ENCODE measurements at regions not wholly inside any gene's neighbourhood (a gene's known extent, or its start where the extent isn't known, plus 50 kb on each side); places are given as distances from the start of the nearest gene placed in this dataset.

DNA sequence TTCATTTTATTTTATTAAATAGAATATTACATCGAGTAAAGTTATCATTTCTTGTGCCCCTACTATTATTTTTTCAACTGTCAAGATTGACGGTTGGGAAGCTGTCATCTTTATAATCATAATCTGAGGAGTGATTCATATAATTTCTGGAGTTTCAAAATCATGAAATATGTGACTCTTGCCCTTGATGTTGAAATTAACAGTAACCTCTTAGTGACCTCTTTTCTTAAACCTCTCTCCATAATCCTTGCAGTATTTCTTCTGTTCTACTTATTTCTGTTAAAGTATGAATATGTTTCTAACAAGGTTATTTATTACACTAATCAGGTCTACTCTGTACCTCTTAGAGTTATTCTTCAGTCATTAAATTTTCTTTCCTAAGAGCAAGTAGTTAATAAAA is 663.8 kb downstream of the LIG4 start:
- TF ChIP-seq, protein P1, sequence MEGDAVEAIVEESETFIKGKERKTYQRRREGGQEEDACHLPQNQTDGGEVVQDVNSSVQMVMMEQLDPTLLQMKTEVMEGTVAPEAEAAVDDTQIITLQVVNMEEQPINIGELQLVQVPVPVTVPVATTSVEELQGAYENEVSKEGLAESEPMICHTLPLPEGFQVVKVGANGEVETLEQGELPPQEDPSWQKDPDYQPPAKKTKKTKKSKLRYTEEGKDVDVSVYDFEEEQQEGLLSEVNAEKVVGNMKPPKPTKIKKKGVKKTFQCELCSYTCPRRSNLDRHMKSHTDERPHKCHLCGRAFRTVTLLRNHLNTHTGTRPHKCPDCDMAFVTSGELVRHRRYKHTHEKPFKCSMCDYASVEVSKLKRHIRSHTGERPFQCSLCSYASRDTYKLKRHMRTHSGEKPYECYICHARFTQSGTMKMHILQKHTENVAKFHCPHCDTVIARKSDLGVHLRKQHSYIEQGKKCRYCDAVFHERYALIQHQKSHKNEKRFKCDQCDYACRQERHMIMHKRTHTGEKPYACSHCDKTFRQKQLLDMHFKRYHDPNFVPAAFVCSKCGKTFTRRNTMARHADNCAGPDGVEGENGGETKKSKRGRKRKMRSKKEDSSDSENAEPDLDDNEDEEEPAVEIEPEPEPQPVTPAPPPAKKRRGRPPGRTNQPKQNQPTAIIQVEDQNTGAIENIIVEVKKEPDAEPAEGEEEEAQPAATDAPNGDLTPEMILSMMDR (IDR thresholded peaks at IDR 0.05): no peak
- no peak for TF ChIP-seq POLR2A (IDR thresholded peaks at IDR 0.05)
